Kidney (tissue), 13 donors: ENCODE measurements at regions not wholly inside any gene's neighbourhood (a gene's known extent, or its start where the extent isn't known, plus 50 kb on each side); places are given as distances from the start of the nearest gene placed in this dataset.

Experiments used
- DNase-seq, 5 donors: peaks; one replicate each; pipeline ENCODE4 v3.0.0-alpha.2; 2013 to 2020
- FAIRE-seq: peaks from 2 replicates; lab custom pipeline; 2012; peaks lifted over from hg19 to GRCh38; lab: Jason Lieb, UNC
- H3K27ac ChIP-seq, 2 donors: one replicate each; pipeline ENCODE4 v1.7.0; 2013; ENCODE audit warnings: low read depth in 2 of 2, low read length in 2 of 2, inconsistent platforms in 1 of 2
- H3K27me3 ChIP-seq: one replicate; pipeline ENCODE4 v1.7.1; 2013; ENCODE audit warnings: low read length, inconsistent platforms; ENCODE audit not compliant: control insufficient read depth, insufficient read depth
- H3K36me3 ChIP-seq, 3 donors: one replicate each; pipeline versions ENCODE4 v1.7.0 to v1.7.1; 2013; ENCODE audit warnings: low read length in 3 of 3, control low read depth in 1 of 3, inconsistent platforms in 1 of 3; ENCODE audit not compliant: insufficient read depth in 3 of 3, control insufficient read depth in 2 of 3
- H3K4me1 ChIP-seq, 3 donors: one replicate each; pipeline versions ENCODE4 v1.7.0 to v1.7.1; 2013; ENCODE audit warnings: low read length in 3 of 3, inconsistent platforms in 1 of 3, low read depth in 1 of 3; ENCODE audit not compliant: control insufficient read depth in 2 of 3, insufficient read depth in 2 of 3
- H3K4me3 ChIP-seq, 3 donors: one replicate each; pipeline versions ENCODE4 v1.7.0 to v1.8.1; 2013; ENCODE audit warnings: low read length in 3 of 3, control low read depth in 1 of 3, inconsistent platforms in 1 of 3
- H3K9ac ChIP-seq, 3 donors: one replicate each; pipeline versions ENCODE4 v1.7.0 to v1.7.1; 2013; ENCODE audit warnings: low read length in 3 of 3, control low read depth in 1 of 3, inconsistent platforms in 1 of 3
- H3K9me3 ChIP-seq, 3 donors: one replicate each; pipeline versions ENCODE4 v1.7.0 to v1.7.1; 2013; ENCODE audit warnings: low read length in 3 of 3, control low read depth in 1 of 3, inconsistent platforms in 1 of 3; ENCODE audit not compliant: control insufficient read depth in 2 of 3, insufficient read depth in 1 of 3
- CTCF ChIP-seq: IDR thresholded peaks from 3 replicates; pipeline ENCODE4 v1.5.1; 2012; ENCODE audit warnings: mild to moderate bottlenecking, moderate library complexity, borderline replicate concordance; ENCODE audit not compliant: insufficient read depth; ENCODE audit errors: extremely low read depth
- intact Hi-C: fragments of 100-400 bp; cut with DNase I; formaldehyde crosslinking; loops from one replicate; pipeline ENCODE4 v1.11.1; 2022
- donor health status: control.
- donor health status: control.
- donor health status: control.
- donor health status: control.
- donor health status: control.
- donor health status: DM: yes; HTN: yes; CAD: no.
- donor health status: Normal renal cell carcinoma (clear cell type).

GRCh38 chr11:76724171-76724768 lies 53.7 kb upstream of the LRRC32 start:
- TF ChIP-seq CTCF: no peak
- intact Hi-C loops: no loop called here
- H3K27me3 ChIP-seq: no peaks in the 10 kb centered on the region
- DNase-seq (peak in 4 of 5 donors; percentile 33 to 62 (median 51)), FAIRE-seq (no peak)
- no peaks in the 10 kb centered on the region for H3K36me3 ChIP-seq
- H3K9ac ChIP-seq: no peak overlapping the region
- H3K4me3 ChIP-seq: no peak overlapping the region
- no peaks in the 10 kb centered on the region for H3K9me3 ChIP-seq
- H3K27ac ChIP-seq: no peak overlapping the region
- H3K4me1 ChIP-seq: peaks cover 0 to 2% (median 0%) of the 10 kb centered on the region in 3 donors

- no peaks in the 10 kb centered on the region for H3K4me1 ChIP-seq
- H3K27ac ChIP-seq: no peak overlapping the region
- FAIRE-seq: no peak
- H3K9ac ChIP-seq: no peak overlapping the region
- H3K9me3 ChIP-seq: no peaks in the 10 kb centered on the region
- H3K36me3 ChIP-seq: no peaks in the 10 kb centered on the region
- DNase-seq: no peak
- no peak overlapping the region for H3K4me3 ChIP-seq
- TF ChIP-seq CTCF: no peak
- intact Hi-C loops: no loop called here
- no peaks in the 10 kb centered on the region for H3K27me3 ChIP-seq
Observed at GRCh38 chr11:76728227-76728626, 54.9 kb upstream of the TSKU start.

GRCh38 chr11:76728778-76729177 lies 54.4 kb upstream of the TSKU start:
- H3K4me3 ChIP-seq: no peak overlapping the region
- intact Hi-C loops: no loop called here
- no peaks in the 10 kb centered on the region for H3K9me3 ChIP-seq
- H3K27me3 ChIP-seq: no peaks in the 10 kb centered on the region
- H3K27ac ChIP-seq: no peak overlapping the region
- H3K4me1 ChIP-seq: no peaks in the 10 kb centered on the region
- no peaks in the 10 kb centered on the region for H3K36me3 ChIP-seq
- no peak for FAIRE-seq
- H3K9ac ChIP-seq: no peak overlapping the region
- TF ChIP-seq CTCF: no peak
- no peak for DNase-seq

- Histone ChIP-seq H3K4me3 (no peak overlapping the region), H3K27ac (no peak overlapping the region), H3K9ac (no peak overlapping the region), H3K27me3 (no peaks in the 10 kb centered on the region), H3K4me1 (no peaks in the 10 kb centered on the region), H3K36me3 (no peaks in the 10 kb centered on the region), H3K9me3 (no peaks in the 10 kb centered on the region)
- no peak for FAIRE-seq
- intact Hi-C loops: no loop called here
- no peak for DNase-seq
- no peak for TF ChIP-seq CTCF
Observed at GRCh38 chr11:76729214-76729613, 53.9 kb upstream of the TSKU start.
